B cell (primary cell): ENCODE measurements at regions not wholly inside any gene's neighbourhood (a gene's known extent, or its start where the extent isn't known, plus 50 kb on each side); places are given as distances from the start of the nearest gene placed in this dataset.

Source experiments
- CTCF ChIP-seq: fragments of 200-600 bp; IDR thresholded peaks from one replicate; pipeline ENCODE4 v1.8.0; 2022; ENCODE audit warnings: antibody characterized with exemption, mild to moderate bottlenecking
- EZH2 ChIP-seq: IDR thresholded peaks from 2 replicates; pipeline ENCODE4 v1.6.1; 2012; ENCODE audit warnings: borderline replicate concordance, low read depth, mild to moderate bottlenecking, moderate library complexity, low read length; ENCODE audit not compliant: insufficient read depth, poor library complexity, severe bottlenecking

GRCh38 chr4:177237291-177237690 is 72.4 kb upstream of the NEIL3 start:
- TF ChIP-seq CTCF (no peak), EZH2 (no peak)
